Gastroesophageal sphincter (tissue), 4 donors: ENCODE measurements at regions not wholly inside any gene's neighbourhood (a gene's known extent, or its start where the extent isn't known, plus 50 kb on each side); places are given as distances from the start of the nearest gene placed in this dataset.

Experiments
- ATAC-seq: fragments of 150-250 bp; one replicate; pipeline ENCODE4 v1.9.1; 2016; ENCODE audit warnings: mild to moderate bottlenecking, moderate library complexity
- H3K27ac ChIP-seq, 4 donors: fragments of 200-600 bp; sonication (generic) in 3 of 4; 1 replicate in 3 of 4; 2 replicates in 1 of 4; pipeline ENCODE4 v1.5.1; 2016 to 2019
- H3K27me3 ChIP-seq: fragments of 200-600 bp; sonication (generic); one replicate; pipeline ENCODE4 v1.5.1; 2019
- H3K36me3 ChIP-seq, 2 donors: fragments of 200-600 bp; sonication (generic); one replicate each; pipeline ENCODE4 v1.5.1; 2019; ENCODE audit warnings: control low read depth in 1 of 2
- H3K4me1 ChIP-seq, 3 donors: fragments of 200-600 bp; sonication (generic); 1 replicate in 2 of 3; 2 replicates in 1 of 3; pipeline ENCODE4 v1.5.1; 2016 to 2019; ENCODE audit warnings: control low read depth in 2 of 3
- H3K4me3 ChIP-seq, 2 donors: fragments of 200-600 bp; sonication (generic); one replicate each; pipeline ENCODE4 v1.5.1; 2019; ENCODE audit warnings: mild to moderate bottlenecking in 1 of 2, moderate library complexity in 1 of 2
- H3K9me3 ChIP-seq, 3 donors: fragments of 200-600 bp; sonication (generic); one replicate each; pipeline ENCODE4 v1.5.1; 2017 to 2019; ENCODE audit warnings: control low read depth in 2 of 3
- EP300 ChIP-seq: sonication (generic); formaldehyde crosslinking; IDR thresholded peaks from one replicate; pipeline ENCODE4 v1.6.1; 2017; ENCODE audit warnings: antibody characterized with exemption, mild to moderate bottlenecking
- POLR2A ChIP-seq, 2 donors: fragments of 450-650 bp; IDR thresholded peaks; one replicate each; pipeline ENCODE4 v1.6.1; 2017; ENCODE audit warnings: antibody characterized with exemption in 2 of 2, mild to moderate bottlenecking in 2 of 2, moderate library complexity in 1 of 2
- POLR2AphosphoS5 ChIP-seq: sonication (generic); formaldehyde crosslinking; IDR thresholded peaks from one replicate; pipeline ENCODE4 v1.6.1; 2017; ENCODE audit warnings: antibody characterized with exemption
- WGBS, 2 donors: methylation state at CpG; one replicate each; pipeline ENCODE4 v1.1.5; 2018; ENCODE audit warnings: low coverage in 1 of 2; 5-methylcytosine and 5-hydroxymethylcytosine counted together
- TF ChIP-seq, protein P1 (sequence below), 4 experiments: fragments of 200-600 bp in 2 of 4; fragments of 450-650 bp in 2 of 4; sonication (generic) in 1 of 4; IDR thresholded peaks; one replicate each; pipeline ENCODE4 v1.5.1; 2017 to 2019; ENCODE audit warnings: antibody characterized with exemption in 4 of 4, mild to moderate bottlenecking in 2 of 4, moderate library complexity in 2 of 4

DNA sequence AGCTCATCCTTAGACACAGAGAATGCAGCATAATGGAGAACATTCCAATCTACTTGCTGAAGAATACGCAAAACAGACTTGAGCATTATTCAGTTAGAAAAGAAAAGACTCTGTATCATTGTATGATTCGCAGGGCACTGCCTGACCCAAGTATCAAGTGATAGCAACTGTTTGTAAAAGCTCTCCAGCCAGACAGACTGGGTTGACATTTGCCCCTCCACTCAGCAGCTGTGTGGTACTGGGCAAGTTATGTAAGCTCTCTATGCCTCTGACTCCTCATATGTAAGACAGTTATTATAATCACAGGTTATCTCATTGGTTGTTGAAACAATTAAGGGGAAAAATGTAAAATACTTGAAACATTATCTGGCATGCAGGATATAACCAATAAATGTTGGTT is 505.0 kb downstream of the ELAVL2 start:
- TF ChIP-seq, protein P1, sequence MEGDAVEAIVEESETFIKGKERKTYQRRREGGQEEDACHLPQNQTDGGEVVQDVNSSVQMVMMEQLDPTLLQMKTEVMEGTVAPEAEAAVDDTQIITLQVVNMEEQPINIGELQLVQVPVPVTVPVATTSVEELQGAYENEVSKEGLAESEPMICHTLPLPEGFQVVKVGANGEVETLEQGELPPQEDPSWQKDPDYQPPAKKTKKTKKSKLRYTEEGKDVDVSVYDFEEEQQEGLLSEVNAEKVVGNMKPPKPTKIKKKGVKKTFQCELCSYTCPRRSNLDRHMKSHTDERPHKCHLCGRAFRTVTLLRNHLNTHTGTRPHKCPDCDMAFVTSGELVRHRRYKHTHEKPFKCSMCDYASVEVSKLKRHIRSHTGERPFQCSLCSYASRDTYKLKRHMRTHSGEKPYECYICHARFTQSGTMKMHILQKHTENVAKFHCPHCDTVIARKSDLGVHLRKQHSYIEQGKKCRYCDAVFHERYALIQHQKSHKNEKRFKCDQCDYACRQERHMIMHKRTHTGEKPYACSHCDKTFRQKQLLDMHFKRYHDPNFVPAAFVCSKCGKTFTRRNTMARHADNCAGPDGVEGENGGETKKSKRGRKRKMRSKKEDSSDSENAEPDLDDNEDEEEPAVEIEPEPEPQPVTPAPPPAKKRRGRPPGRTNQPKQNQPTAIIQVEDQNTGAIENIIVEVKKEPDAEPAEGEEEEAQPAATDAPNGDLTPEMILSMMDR (IDR thresholded peaks at IDR 0.05): no peak
- no peak for TF ChIP-seq EP300
- TF ChIP-seq POLR2A (IDR thresholded peaks at IDR 0.05): no peak
- no peak for TF ChIP-seq POLR2AphosphoS5
- Histone ChIP-seq H3K27me3 (no peaks in the 10 kb centered on the region), H3K9me3 (no peaks in the 10 kb centered on the region), H3K4me1 (no peaks in the 10 kb centered on the region), H3K36me3 (no peaks in the 10 kb centered on the region), H3K27ac (no peak overlapping the region), H3K4me3 (no peak overlapping the region)
- no peak for ATAC-seq
- 53 to 91% methylated on average over 2 of the region's 2 CpGs for WGBS, 2 donors

DNA sequence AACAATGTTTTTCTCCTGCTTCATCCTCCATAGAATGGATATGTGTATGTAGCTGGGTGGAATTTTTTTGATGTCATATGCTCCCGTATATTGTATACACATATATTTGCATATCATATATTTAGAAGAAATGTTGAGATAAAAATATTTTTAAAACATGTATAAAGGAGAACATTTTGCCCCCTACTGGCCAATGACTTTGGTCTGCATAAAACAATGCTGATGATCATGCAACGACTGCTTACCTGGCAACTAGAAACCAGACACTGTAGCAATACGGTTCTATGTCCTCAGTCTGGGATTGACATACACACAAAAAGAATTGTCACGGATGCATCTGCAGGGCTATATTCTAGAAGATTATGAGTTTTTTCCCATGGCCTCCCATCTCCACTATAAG is 503.6 kb downstream of the ELAVL2 start:
- 63 to 66% methylated on average over 4 of the region's 4 CpGs for WGBS, 2 donors
- Histone ChIP-seq H3K36me3 (no peaks in the 10 kb centered on the region), H3K27ac (no peak overlapping the region), H3K4me1 (no peaks in the 10 kb centered on the region), H3K9me3 (no peaks in the 10 kb centered on the region), H3K4me3 (no peak overlapping the region), H3K27me3 (no peaks in the 10 kb centered on the region)
- no peak for TF ChIP-seq POLR2A (IDR thresholded peaks at IDR 0.05)
- TF ChIP-seq EP300: no peak
- no peak for TF ChIP-seq POLR2AphosphoS5
- TF ChIP-seq, protein P1 (IDR thresholded peaks at IDR 0.05): no peak
- no peak for ATAC-seq

DNA sequence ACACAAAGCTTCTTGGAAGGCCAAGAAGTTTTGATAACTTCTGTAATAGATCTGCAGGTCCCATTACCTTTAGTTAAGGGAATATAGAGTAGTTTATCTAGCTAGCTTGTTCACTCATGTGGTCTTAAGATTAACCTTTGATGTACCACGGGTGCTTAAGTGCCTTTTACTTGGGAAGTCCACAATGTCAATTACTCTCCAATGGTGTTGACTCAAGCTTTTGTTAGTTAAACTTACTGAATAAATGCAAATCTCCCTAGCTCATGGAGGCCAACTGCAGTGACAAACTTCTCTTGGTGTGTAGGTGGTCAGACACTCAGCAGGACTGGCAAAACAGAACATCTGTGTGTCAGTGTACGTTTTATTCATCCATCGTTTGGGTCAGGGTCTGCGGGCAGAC is 501.5 kb downstream of the ELAVL2 start:
- no peaks in the 10 kb centered on the region for H3K36me3 ChIP-seq
- no peaks in the 10 kb centered on the region for H3K9me3 ChIP-seq
- H3K27me3 ChIP-seq: no peaks in the 10 kb centered on the region
- no peak overlapping the region for H3K4me3 ChIP-seq
- no peak overlapping the region for H3K27ac ChIP-seq
- ATAC-seq: no peak
- 61 to 78% methylated on average over 2 to 4 of the region's 4 CpGs for WGBS, 2 donors
- H3K4me1 ChIP-seq: no peaks in the 10 kb centered on the region
- TF ChIP-seq POLR2AphosphoS5: no peak
- TF ChIP-seq, protein P1 (IDR thresholded peaks at IDR 0.05): no peak
- no peak for TF ChIP-seq POLR2A (IDR thresholded peaks at IDR 0.05)
- no peak for TF ChIP-seq EP300

DNA sequence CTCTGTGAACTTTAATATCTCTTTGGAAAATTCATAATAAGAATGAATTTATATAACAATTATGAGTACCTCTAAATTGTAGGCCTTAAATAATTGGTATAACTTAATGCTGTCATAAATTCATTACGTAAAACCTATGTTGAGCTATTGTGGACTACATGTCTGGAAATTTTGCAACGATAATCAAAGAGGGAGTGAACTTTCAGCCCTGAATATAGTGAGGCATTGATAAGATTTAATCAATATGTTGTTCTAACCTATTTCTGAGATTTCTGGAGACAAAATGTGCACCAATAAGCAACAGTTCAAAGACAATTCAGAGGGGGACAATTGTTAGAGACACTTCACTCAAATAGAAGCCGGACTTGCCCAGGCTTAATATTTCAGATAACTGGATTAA is 499.4 kb downstream of the ELAVL2 start:
- ATAC-seq: no peak
- 89 to 94% methylated on average over 3 of the region's 3 CpGs for WGBS, 2 donors
- H3K27ac ChIP-seq: no peak overlapping the region
- no peaks in the 10 kb centered on the region for H3K4me1 ChIP-seq
- no peak overlapping the region for H3K4me3 ChIP-seq
- TF ChIP-seq POLR2AphosphoS5: no peak
- TF ChIP-seq POLR2A (IDR thresholded peaks at IDR 0.05): no peak
- no peak for TF ChIP-seq EP300
- TF ChIP-seq, protein P1 (IDR thresholded peaks at IDR 0.05): no peak
- peaks cover 0 to 12% (median 0%) of the 10 kb centered on the region in 3 donors for H3K9me3 ChIP-seq
- no peaks in the 10 kb centered on the region for H3K27me3 ChIP-seq
- no peaks in the 10 kb centered on the region for H3K36me3 ChIP-seq

DNA sequence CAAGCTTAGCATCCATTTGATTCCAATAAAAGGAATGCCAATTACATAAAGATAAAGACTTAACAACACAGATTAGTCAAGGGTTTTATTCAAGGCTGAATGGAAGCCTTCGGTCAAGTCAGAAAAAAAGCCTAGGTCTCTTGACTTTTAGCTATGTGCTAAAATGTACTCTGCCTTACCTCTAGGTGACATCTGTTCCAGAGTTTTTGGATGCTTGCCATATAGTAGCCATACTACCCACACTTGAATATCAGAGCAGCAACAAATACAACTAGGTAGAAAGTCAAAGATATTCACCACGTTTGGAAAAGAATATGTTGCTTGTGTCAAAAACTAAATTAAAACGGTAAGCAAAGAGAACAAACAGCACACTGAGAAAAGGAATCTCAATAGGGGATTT is 484.7 kb downstream of the ELAVL2 start:
- Histone ChIP-seq H3K27me3 (no peaks in the 10 kb centered on the region), H3K4me3 (no peak overlapping the region), H3K9me3 (peaks cover 0 to 6% (median 0%) of the 10 kb centered on the region in 3 donors), H3K4me1 (no peaks in the 10 kb centered on the region), H3K36me3 (no peaks in the 10 kb centered on the region), H3K27ac (no peak overlapping the region)
- TF ChIP-seq POLR2A (IDR thresholded peaks at IDR 0.05) (no peak), POLR2AphosphoS5 (no peak), EP300 (no peak)
- TF ChIP-seq, protein P1 (IDR thresholded peaks at IDR 0.05): no peak
- 73 to 75% methylated on average over 3 of the region's 3 CpGs for WGBS, 2 donors
- no peak for ATAC-seq
